ENCODE measurements at regions not wholly inside any gene's neighbourhood (a gene's known extent, or its start where the extent isn't known, plus 50 kb on each side); places are given as distances from the start of the nearest gene placed in this dataset.

GRCh38 chr7:94087664-94088352 is 83.7 kb upstream of the BET1 start:
- no peaks in the 10 kb centered on the region for H4K20me1 ChIP-seq (ENCODE audit: insufficient read depth, low read length)
- peak overlapping the region; percentile 55 for H3K4me2 ChIP-seq (replicated peaks; ENCODE audit: extremely low read depth, low read length, poor library complexity, severe bottlenecking)
- Mint-ChIP-seq H3K4me3 (peak overlapping the region in 1 of 2 donors; percentile 84), H3K27me3 (ENCODE audit: low read depth in 3 of 3) (peaks cover 10 to 20% (median 12%) of the 10 kb centered on the region in 3 donors), H3K36me3 (no peaks in the 10 kb centered on the region), H3K4me1 (peaks cover 13% of the 10 kb centered on the region), H3K27ac (no peak overlapping the region), H3K9me3 (peaks cover 0 to 2% (median 0%) of the 10 kb centered on the region in 7 donors)
- peaks cover 12 to 14% of the 10 kb centered on the region in 2 donors for H3K4me1 ChIP-seq (ENCODE audit: control insufficient read depth in 1 of 2, insufficient read depth in 2 of 2, low read length in 2 of 2)
- peak overlapping the region in 2 of 3 experiments; percentile 10 to 44 for H3K4me3 ChIP-seq (replicated peaks in 1 of 3; ENCODE audit: low read depth in 2 of 3, low read length in 3 of 3)
- H3K79me2 ChIP-seq (ENCODE audit: insufficient read depth, low read length) = no peaks in the 10 kb centered on the region
- H3K27me3 ChIP-seq (ENCODE audit: control insufficient read depth in 2 of 2, insufficient read depth in 2 of 2, low read length in 2 of 2) = peaks cover 9 to 11% of the 10 kb centered on the region in 2 donors
- no peak overlapping the region for H3K27ac ChIP-seq (ENCODE audit: low read depth in 1 of 2, low read length in 2 of 2)
- no CpG with 5 or more reads among the region's 6 CpGs for WGBS (ENCODE audit: insufficient coverage)
- H3K36me3 ChIP-seq (replicated peaks in 1 of 2; ENCODE audit: control insufficient read depth in 1 of 2, insufficient read depth in 2 of 2, low read length in 2 of 2) = no peaks in the 10 kb centered on the region
- DNase-seq = peak; percentile 5 to 58 (median 46)
- H3K9me3 ChIP-seq (replicated peaks in 1 of 2; ENCODE audit: control insufficient read depth in 1 of 2, insufficient read depth in 1 of 2, low read length in 2 of 2) = no peaks in the 10 kb centered on the region
- intact Hi-C loops (cut with micrococcal nuclease) = no loop called here
- no peak overlapping the region for H3K9ac ChIP-seq (ENCODE audit: insufficient read depth, low read length, poor library complexity, severe bottlenecking)
- TF ChIP-seq CTCF (IDR thresholded peaks at IDR 0.05) = peak; percentile 69
- H2AFZ ChIP-seq (ENCODE audit: insufficient read depth, low read depth, low read length, poor library complexity, severe bottlenecking) = peak overlapping the region; percentile 57

- Mint-ChIP-seq H3K4me1 (peaks cover 13% of the 10 kb centered on the region), H3K27me3 (ENCODE audit: low read depth in 3 of 3) (peaks cover 8 to 17% (median 11%) of the 10 kb centered on the region in 3 donors), H3K36me3 (no peaks in the 10 kb centered on the region), H3K4me3 (peak overlapping the region in 1 of 2 donors; percentile 32), H3K9me3 (peaks cover 0 to 2% (median 0%) of the 10 kb centered on the region in 7 donors), H3K27ac (peak overlapping the region in 1 of 7 donors; percentile 12)
- Histone ChIP-seq H4K20me1 (ENCODE audit: insufficient read depth, low read length) (no peaks in the 10 kb centered on the region), H3K4me3 (replicated peaks in 1 of 3; ENCODE audit: low read depth in 2 of 3, low read length in 3 of 3) (no peak overlapping the region), H3K27me3 (ENCODE audit: control insufficient read depth in 2 of 2, insufficient read depth in 2 of 2, low read length in 2 of 2) (peaks cover 5 to 9% of the 10 kb centered on the region in 2 donors), H3K79me2 (ENCODE audit: insufficient read depth, low read length) (no peaks in the 10 kb centered on the region), H3K9me3 (replicated peaks in 1 of 2; ENCODE audit: control insufficient read depth in 1 of 2, insufficient read depth in 1 of 2, low read length in 2 of 2) (no peaks in the 10 kb centered on the region), H2AFZ (ENCODE audit: insufficient read depth, low read depth, low read length, poor library complexity, severe bottlenecking) (no peak overlapping the region), H3K4me2 (replicated peaks; ENCODE audit: extremely low read depth, low read length, poor library complexity, severe bottlenecking) (no peak overlapping the region), H3K4me1 (ENCODE audit: control insufficient read depth in 1 of 2, insufficient read depth in 2 of 2, low read length in 2 of 2) (peaks cover 12 to 14% of the 10 kb centered on the region in 2 donors), H3K27ac (ENCODE audit: low read depth in 1 of 2, low read length in 2 of 2) (no peak overlapping the region), H3K36me3 (replicated peaks in 1 of 2; ENCODE audit: control insufficient read depth in 1 of 2, insufficient read depth in 2 of 2, low read length in 2 of 2) (no peaks in the 10 kb centered on the region), H3K9ac (ENCODE audit: insufficient read depth, low read length, poor library complexity, severe bottlenecking) (no peak overlapping the region)
- intact Hi-C loops (cut with micrococcal nuclease) = no loop called here
- no peak for TF ChIP-seq CTCF (IDR thresholded peaks at IDR 0.05)
- peak in 2 of 3 donors; percentile 10 to 29 for DNase-seq
Measured at GRCh38 chr7:94088560-94088959, 84.4 kb upstream of the BET1 start.

Data from CD14-positive monocyte (primary cell).